Activated T-cell treated with anti-CD3 and anti-CD28 coated beads, Interleukin-2, amount 50 U/mL, for 72 hours (primary cell): ENCODE measurements at regions not wholly inside any gene's neighbourhood (a gene's known extent, or its start where the extent isn't known, plus 50 kb on each side); places are given as distances from the start of the nearest gene placed in this dataset.

ENCODE experiments used
- ATAC-seq, 2 donors: fragments of 150-1000 bp; cut with Tn5 transposase; replicated peaks in 1 of 2; 2 replicates each; pipeline ENCODE4 v1.10.0; 2021; ENCODE audit warnings: moderate library complexity in 2 of 2, mild to moderate bottlenecking in 1 of 2
- DNase-seq, 2 donors: peaks; one replicate each; pipeline ENCODE4 v3.0.0; 2021 to 2022; ENCODE audit warnings: mixed read lengths in 1 of 2
- H3K27ac Mint-ChIP-seq: one replicate; pipeline ENCODE4 v1.8.0; 2022; ENCODE audit warnings: mild to moderate bottlenecking, moderate library complexity, mixed read lengths
- H3K27me3 Mint-ChIP-seq: one replicate; pipeline ENCODE4 v1.8.0; 2022; ENCODE audit warnings: low read depth, mixed read lengths
- H3K36me3 Mint-ChIP-seq, 2 donors: one replicate each; pipeline ENCODE4 v1.8.0; 2022; ENCODE audit warnings: mixed read lengths in 2 of 2, mild to moderate bottlenecking in 1 of 2; ENCODE audit not compliant: insufficient read depth in 2 of 2
- H3K4me1 Mint-ChIP-seq: one replicate; pipeline ENCODE4 v1.8.0; 2022; ENCODE audit warnings: low read depth, mixed read lengths
- H3K4me3 Mint-ChIP-seq, 2 donors: one replicate each; pipeline ENCODE4 v1.8.0; 2022; ENCODE audit warnings: mild to moderate bottlenecking in 2 of 2, mixed read lengths in 2 of 2, moderate library complexity in 2 of 2
- H3K9me3 Mint-ChIP-seq, 2 donors: one replicate each; pipeline ENCODE4 v1.8.0; 2022; ENCODE audit warnings: mixed read lengths in 2 of 2

DNA sequence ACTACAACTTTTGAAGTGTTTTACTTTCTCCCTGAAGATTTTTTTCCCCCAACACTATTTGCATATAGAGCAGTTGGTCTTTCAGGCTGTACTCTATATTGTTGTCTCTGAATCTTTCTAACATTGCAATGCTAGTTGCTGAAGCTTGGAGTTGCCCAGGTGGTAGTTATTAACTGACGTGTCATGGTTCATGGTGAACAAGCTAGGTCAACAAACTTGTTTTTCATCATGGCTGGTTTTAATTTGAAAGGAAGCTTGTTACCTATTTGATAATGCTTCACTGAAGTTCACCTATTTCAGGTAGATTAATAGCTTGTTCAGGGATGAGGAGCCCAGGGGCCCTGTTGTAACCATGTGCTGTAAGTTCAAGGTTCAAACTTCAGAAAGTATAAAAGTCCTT, 158.8 kb upstream of the ZEB2 start:
- DNase-seq (no peak), ATAC-seq (no peak)
- Mint-ChIP-seq H3K4me1 (no peaks in the 10 kb centered on the region), H3K36me3 (no peaks in the 10 kb centered on the region), H3K4me3 (no peak overlapping the region), H3K27me3 (peaks cover 20% of the 10 kb centered on the region), H3K9me3 (no peaks in the 10 kb centered on the region), H3K27ac (no peak overlapping the region)

DNA sequence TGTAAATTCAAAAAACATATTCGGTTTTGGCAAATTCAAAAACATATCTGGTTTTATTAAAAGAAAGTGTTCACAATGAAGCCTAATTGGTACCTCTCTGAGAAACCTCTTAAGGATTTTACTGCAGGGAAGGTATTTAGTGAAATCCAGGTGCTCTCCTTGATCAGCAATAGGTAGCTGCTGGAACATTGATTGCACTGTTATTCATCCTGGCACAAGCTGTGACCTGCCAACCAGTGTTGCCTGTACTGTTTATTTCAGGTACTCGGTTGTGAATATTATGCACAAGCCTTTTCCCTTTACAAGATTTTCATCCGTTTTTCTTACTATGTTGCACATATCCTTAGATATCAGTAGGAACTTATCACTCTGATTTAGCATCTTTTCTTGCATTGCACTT, 155.8 kb upstream of the ZEB2 start:
- H3K27me3 Mint-ChIP-seq: no peaks in the 10 kb centered on the region
- no peaks in the 10 kb centered on the region for H3K36me3 Mint-ChIP-seq
- H3K9me3 Mint-ChIP-seq: peaks cover 0 to 3% of the 10 kb centered on the region in 2 donors
- no peak overlapping the region for H3K27ac Mint-ChIP-seq
- ATAC-seq (no peak), DNase-seq (no peak)
- no peak overlapping the region for H3K4me3 Mint-ChIP-seq
- H3K4me1 Mint-ChIP-seq: no peaks in the 10 kb centered on the region

DNA sequence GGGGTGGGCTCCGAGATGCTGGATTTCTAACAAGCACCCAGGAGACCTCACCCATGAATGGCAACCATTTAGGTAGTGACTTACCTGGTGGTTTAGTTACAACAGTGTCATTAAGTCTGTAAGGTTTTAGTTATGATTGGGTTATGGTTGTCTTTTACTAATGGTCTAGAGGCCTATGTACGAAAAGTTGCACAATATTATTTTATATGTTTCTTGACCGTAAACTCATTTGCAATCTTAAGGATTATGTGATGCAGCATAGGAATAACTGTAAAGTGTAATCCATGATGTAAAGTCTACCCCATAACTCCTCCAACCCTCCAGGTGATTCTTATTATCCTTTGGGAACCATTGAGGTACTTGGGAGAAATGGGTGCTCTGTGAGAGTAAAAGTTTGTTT, 155.4 kb upstream of the ZEB2 start:
- no peak for ATAC-seq
- no peak overlapping the region for H3K27ac Mint-ChIP-seq
- H3K4me3 Mint-ChIP-seq: no peak overlapping the region
- no peaks in the 10 kb centered on the region for H3K36me3 Mint-ChIP-seq
- peaks cover 0 to 3% of the 10 kb centered on the region in 2 donors for H3K9me3 Mint-ChIP-seq
- H3K4me1 Mint-ChIP-seq: no peaks in the 10 kb centered on the region
- no peak for DNase-seq
- no peaks in the 10 kb centered on the region for H3K27me3 Mint-ChIP-seq

DNA sequence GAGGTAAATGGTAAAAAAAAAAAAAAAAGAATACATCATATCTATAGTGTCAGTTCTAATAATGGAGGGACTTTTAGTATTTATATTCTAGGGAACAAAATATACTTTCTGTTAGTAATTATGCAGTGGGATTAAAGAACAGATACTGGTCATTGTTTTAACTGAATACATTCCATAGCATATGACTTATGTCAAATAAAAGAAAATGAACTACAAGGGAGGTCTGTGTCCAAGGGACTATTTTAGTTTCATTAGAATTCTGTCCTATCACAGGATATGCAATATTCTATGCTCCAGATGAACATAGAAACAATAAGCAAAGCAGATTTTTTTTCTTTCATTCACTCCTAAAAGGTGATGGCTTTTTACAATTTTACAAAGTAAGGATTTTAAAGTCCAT, 154.2 kb upstream of the ZEB2 start:
- Mint-ChIP-seq H3K4me3 (no peak overlapping the region), H3K27me3 (no peaks in the 10 kb centered on the region), H3K36me3 (no peaks in the 10 kb centered on the region), H3K4me1 (no peaks in the 10 kb centered on the region), H3K27ac (no peak overlapping the region), H3K9me3 (peaks cover 0 to 3% of the 10 kb centered on the region in 2 donors)
- no peak for DNase-seq
- ATAC-seq: no peak

DNA sequence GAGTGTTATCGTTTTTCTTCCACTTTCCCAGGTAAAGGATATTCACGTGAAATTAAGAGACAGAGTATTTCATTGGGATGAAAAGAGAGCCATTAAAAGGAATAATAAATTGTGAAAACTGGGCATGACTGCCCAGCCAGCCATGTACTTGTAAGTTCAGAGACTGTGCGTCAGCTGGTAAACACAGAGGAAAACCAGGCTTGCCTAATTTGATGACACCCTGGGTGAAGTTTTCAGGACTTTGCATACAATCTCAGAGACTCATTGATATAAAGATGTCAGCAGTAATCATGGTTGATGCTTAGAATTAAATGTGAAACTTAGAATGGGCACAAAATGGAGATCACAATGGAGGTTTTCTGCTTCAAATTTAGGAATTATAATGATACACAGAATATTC, 153.5 kb upstream of the ZEB2 start:
- no peak overlapping the region for H3K4me3 Mint-ChIP-seq
- no peaks in the 10 kb centered on the region for H3K36me3 Mint-ChIP-seq
- H3K27ac Mint-ChIP-seq: no peak overlapping the region
- H3K4me1 Mint-ChIP-seq: no peaks in the 10 kb centered on the region
- peaks cover 0 to 3% of the 10 kb centered on the region in 2 donors for H3K9me3 Mint-ChIP-seq
- no peak for ATAC-seq
- DNase-seq: no peak
- H3K27me3 Mint-ChIP-seq: no peaks in the 10 kb centered on the region

DNA sequence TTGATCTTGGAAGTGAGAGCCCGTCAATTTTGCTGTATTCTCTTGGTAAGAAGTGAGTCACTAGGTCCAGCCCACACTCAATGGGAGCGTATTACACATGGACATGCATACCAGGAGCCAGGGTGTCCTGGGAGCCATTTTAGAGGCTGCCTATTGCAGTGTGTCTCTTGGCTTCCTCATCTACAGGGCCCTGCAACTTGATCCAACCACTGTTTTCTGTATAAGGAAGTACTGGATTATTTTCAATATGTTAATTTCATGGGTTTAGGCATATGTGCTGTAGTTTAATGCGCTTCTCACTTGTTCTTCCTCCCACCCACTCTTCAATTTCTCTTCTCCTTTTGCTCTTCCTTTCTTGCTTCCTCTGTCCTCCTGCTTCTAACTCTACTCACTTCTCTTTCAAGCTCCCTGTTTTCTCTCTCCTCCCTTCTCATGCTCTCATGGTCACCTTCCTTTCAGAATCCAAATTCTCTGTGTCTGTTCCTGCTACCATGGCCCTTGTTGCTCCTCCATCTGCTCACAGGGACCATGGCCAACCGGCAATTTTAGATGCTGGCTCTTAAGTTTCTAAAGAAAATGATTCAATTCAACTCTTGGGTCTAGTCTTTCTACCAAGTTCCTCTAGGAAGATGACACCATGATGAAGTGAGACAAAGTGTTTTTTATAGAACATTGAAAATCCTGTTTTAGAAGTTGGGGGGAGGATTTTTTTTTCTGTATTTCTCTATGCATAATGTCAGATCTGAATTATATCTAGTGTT, 152.0 kb upstream of the ZEB2 start:
- Mint-ChIP-seq H3K9me3 (peaks cover 0 to 3% of the 10 kb centered on the region in 2 donors), H3K27ac (no peak overlapping the region), H3K4me1 (no peaks in the 10 kb centered on the region), H3K27me3 (peaks cover 7% of the 10 kb centered on the region), H3K36me3 (no peaks in the 10 kb centered on the region), H3K4me3 (no peak overlapping the region)
- ATAC-seq (no peak), DNase-seq (no peak)

DNA sequence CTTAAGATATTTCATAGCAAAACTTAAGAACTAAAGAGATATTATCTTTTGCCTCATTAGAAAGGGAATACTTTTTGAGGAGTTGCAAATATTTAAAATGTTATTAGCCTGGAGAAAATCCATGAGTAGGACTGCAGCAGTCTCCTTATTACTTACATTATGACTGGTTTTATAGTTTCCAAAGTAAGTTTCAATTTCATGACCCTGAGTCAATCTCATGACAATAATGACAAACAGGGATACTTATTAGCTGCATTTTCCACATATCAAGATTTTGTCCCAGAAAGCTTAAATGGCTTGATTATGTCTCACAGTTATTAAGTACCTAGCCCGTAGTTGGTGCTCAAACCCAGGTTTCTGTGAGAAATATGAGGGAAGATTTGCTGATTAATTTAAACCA, 150.8 kb upstream of the ZEB2 start:
- no peak for DNase-seq
- peaks cover 7% of the 10 kb centered on the region for H3K27me3 Mint-ChIP-seq
- H3K4me1 Mint-ChIP-seq: no peaks in the 10 kb centered on the region
- no peaks in the 10 kb centered on the region for H3K36me3 Mint-ChIP-seq
- H3K4me3 Mint-ChIP-seq: no peak overlapping the region
- H3K9me3 Mint-ChIP-seq: peaks cover 0 to 3% of the 10 kb centered on the region in 2 donors
- no peak overlapping the region for H3K27ac Mint-ChIP-seq
- no peak for ATAC-seq

DNA sequence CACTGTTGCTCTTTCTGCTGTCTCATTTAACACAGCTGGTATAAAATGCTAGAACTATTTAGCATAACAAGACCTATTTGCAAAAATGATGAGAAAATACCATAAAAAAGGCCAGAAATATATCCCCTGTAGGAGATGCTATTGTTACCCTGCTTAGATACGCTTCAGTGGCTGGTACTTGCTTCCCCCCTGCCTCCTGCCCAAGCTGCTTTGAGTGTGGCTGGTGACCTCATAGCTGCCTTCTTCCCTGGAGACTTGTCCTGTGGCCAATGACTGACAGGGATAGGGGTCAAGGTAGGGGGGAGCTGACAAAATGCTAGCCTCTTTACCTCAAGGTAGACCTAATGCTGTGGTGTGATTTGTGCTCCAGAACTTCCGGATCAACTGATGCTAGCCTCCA, 150.2 kb upstream of the ZEB2 start:
- Mint-ChIP-seq H3K4me1 (no peaks in the 10 kb centered on the region), H3K4me3 (no peak overlapping the region), H3K27me3 (peaks cover 7% of the 10 kb centered on the region), H3K36me3 (no peaks in the 10 kb centered on the region), H3K9me3 (peaks cover 0 to 3% of the 10 kb centered on the region in 2 donors), H3K27ac (no peak overlapping the region)
- DNase-seq (no peak), ATAC-seq (no peak)

DNA sequence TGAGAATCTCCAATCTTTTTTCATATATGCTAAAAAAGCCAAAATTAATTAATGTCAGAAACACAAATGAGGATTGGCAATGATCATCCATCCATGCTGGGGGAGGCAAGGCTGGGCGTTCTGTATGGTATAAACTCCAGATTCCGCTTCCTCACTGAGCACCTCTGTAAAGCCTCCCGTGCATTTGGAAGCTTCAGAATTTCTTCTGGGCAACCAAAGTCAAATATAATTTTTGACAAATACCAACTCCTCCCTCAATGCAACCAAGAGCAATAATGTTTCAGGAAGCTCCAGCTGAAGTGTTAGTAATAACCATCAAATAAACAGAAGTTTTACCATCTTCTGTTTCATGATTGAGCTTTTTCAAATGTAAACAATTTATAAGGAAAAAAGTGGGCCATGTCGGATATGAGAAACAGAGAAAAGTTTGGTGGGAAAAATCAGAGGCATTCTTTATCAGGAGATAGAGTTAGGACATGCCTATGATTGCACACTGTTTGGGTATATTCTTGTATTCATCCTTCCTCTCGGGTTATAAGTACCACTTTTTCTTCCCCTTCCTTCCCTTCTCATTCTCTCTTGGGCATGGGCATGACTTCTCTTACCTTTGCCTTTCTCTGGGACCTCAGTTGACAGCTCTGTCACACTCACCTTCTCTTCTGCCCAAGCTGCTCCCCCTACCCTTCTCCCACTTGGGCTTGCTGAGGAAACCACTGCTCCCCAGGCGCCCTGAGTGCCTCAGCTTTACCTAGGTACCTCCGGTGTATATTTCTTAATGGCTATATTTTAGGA, 149.5 kb upstream of the ZEB2 start:
- Mint-ChIP-seq H3K27me3 (peaks cover 7% of the 10 kb centered on the region), H3K4me3 (no peak overlapping the region), H3K36me3 (no peaks in the 10 kb centered on the region), H3K27ac (no peak overlapping the region), H3K4me1 (no peaks in the 10 kb centered on the region), H3K9me3 (peaks cover 0 to 3% of the 10 kb centered on the region in 2 donors)
- DNase-seq: no peak
- ATAC-seq: no peak

DNA sequence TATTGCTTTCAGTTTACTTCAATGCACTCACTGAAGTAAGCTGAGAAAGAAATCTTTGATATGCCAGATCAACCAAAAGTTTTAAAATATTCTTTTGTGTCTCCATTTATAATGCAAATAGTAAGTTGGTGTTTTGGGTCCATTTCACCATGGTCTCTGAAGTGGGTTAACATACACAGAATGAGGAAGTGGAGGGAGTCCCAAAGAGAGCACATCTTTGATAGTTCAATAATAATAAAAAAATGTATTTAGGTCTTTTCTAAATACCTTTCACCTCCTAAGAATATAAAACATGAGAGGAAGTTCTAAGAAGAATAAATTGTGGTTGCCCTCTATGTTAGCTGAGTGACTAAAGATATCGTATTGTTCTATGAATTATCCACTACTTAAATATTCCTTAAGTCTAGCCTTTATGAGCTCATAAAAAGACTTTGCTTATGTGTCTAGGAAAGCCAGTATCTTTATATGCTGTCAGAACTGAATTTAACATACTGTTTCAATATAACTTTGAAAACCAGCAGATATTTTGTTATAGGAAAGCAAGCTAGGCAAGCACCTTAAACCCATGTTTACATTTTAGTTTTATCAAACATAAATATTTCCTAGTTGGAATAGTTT, 148.7 kb upstream of the ZEB2 start:
- Mint-ChIP-seq H3K9me3 (peaks cover 0 to 3% of the 10 kb centered on the region in 2 donors), H3K27ac (no peak overlapping the region), H3K4me3 (no peak overlapping the region), H3K4me1 (no peaks in the 10 kb centered on the region), H3K36me3 (no peaks in the 10 kb centered on the region), H3K27me3 (peaks cover 7% of the 10 kb centered on the region)
- DNase-seq (no peak), ATAC-seq (no peak)

DNA sequence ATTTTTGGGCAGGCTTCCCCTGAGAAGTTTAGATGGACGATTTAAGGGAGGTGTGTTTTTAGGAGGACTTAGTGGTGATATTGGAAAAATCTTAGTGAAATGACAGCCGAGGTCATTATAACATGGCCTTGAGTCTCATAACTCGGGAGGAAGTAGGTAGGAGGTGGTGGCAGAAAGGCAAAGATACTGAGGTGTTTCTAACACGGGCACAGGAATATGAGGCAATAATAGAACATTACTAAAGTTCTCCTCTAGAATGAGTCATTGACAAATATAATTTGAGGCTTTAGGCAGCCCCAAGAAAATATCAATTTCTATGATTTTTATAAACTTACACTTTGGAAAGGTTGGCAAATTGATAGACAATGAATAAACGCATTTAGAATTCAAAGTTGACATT, 146.1 kb upstream of the ZEB2 start:
- no peak overlapping the region for H3K4me3 Mint-ChIP-seq
- no peaks in the 10 kb centered on the region for H3K4me1 Mint-ChIP-seq
- no peaks in the 10 kb centered on the region for H3K9me3 Mint-ChIP-seq
- DNase-seq (no peak), ATAC-seq (no peak)
- no peaks in the 10 kb centered on the region for H3K36me3 Mint-ChIP-seq
- peaks cover 7% of the 10 kb centered on the region for H3K27me3 Mint-ChIP-seq
- H3K27ac Mint-ChIP-seq: no peak overlapping the region

DNA sequence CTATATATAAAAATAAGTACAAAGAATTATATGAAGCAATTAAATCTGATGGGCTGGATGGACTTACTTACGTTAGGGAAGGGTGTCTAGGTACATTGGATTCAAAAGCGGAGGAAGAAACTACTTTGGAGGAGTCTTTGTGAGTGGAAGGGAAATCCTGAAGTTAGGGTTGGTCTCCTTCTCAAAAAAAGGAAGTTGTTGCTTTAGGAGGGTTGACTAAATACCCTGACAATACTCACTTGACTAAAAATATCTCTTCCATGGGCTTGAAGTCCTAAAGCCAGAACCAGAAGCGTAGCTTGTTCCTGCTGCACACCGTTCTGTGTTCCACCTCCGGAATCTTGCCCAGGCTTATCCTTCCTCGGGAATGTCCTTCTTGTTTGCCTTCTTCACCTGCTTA, 143.3 kb upstream of the ZEB2 start:
- Mint-ChIP-seq H3K36me3 (no peaks in the 10 kb centered on the region), H3K4me1 (no peaks in the 10 kb centered on the region), H3K9me3 (no peaks in the 10 kb centered on the region), H3K27ac (no peak overlapping the region), H3K4me3 (no peak overlapping the region), H3K27me3 (peaks cover 7% of the 10 kb centered on the region)
- DNase-seq (no peak), ATAC-seq (no peak)

DNA sequence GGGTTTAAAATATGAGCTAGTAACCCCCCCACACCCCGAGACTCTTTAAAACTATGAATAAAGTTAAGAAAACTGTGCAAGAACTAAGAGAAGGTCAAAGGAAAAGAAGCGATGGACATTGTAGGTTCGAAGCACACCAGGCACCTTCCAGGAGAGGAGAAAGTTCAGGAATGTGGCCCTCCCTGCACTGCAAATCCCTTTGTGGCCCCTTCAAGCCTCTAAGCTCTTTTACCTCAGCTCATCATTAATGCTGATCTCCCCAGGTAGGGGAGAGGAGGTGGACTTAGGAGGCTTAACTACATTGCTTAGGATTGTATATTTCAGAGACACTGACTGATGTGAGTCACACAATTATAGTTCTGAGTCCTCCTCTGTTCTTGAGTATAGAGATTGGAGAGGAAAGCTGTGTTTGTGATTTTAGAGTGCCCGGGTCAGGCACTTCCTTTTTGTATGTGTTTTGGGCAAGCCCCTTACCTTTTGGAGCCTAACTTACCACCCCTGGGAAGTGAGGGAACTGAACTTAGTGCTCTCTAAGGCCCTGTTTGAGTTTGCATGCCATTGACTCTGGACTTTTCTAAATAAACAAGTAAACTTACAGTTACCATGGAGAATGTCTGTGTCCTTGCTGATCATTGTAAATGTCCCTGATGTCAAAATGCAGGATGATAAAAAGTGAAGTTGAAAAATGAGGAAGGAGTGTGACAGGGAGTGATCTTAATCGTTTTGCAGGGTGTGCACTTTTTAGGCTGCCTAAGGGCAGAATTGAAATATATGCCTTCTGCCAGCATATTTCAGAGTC, 140.8 kb upstream of the ZEB2 start:
- peak; percentile 53 to 72 for ATAC-seq
- H3K27ac Mint-ChIP-seq: no peak overlapping the region

More for the DNA sequence above, 140.8 kb upstream of the ZEB2 start:
- peak in 1 of 2 donors; percentile 1 for DNase-seq
- no peaks in the 10 kb centered on the region for H3K27me3 Mint-ChIP-seq
- no peaks in the 10 kb centered on the region for H3K9me3 Mint-ChIP-seq
- H3K36me3 Mint-ChIP-seq: no peaks in the 10 kb centered on the region
- no peaks in the 10 kb centered on the region for H3K4me1 Mint-ChIP-seq
- no peak overlapping the region for H3K4me3 Mint-ChIP-seq
